ENCODE measurements at regions not wholly inside any gene's neighbourhood (a gene's known extent, or its start where the extent isn't known, plus 50 kb on each side); places are given as distances from the start of the nearest gene placed in this dataset.

DNA sequence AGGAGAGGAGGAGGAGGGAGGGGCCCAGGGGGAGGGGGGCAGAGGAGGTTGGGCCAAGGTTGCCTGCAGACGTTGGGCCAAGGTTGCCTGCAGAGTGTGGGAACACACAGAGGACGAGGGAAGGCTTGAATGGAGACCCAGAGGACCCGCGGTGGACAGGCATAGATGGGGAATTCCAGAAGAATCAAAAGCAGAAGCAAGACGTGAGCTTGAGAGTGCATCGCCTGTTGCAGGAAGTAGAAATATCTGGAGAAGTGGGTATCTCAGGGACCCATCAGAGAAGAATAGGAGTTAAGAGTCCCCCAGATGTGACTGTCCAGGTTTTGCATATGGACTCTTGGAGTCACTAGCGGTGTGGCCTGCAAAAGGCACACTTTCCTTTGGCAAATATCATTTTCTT is 670.2 kb downstream of the TBC1D22A start:
- no peak for DNase-seq (ENCODE audit: extremely low read depth, insufficient read length)
- Histone ChIP-seq H3K27me3 (replicated peaks; ENCODE audit: control insufficient read depth, insufficient read depth, low read length) (no peaks in the 10 kb centered on the region), H3K4me3 (replicated peaks; ENCODE audit: low read depth, low read length) (no peak overlapping the region), H3K36me3 (ENCODE audit: control insufficient read depth, insufficient read depth, low read length) (no peaks in the 10 kb centered on the region)
- TF ChIP-seq, protein P1, sequence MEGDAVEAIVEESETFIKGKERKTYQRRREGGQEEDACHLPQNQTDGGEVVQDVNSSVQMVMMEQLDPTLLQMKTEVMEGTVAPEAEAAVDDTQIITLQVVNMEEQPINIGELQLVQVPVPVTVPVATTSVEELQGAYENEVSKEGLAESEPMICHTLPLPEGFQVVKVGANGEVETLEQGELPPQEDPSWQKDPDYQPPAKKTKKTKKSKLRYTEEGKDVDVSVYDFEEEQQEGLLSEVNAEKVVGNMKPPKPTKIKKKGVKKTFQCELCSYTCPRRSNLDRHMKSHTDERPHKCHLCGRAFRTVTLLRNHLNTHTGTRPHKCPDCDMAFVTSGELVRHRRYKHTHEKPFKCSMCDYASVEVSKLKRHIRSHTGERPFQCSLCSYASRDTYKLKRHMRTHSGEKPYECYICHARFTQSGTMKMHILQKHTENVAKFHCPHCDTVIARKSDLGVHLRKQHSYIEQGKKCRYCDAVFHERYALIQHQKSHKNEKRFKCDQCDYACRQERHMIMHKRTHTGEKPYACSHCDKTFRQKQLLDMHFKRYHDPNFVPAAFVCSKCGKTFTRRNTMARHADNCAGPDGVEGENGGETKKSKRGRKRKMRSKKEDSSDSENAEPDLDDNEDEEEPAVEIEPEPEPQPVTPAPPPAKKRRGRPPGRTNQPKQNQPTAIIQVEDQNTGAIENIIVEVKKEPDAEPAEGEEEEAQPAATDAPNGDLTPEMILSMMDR (IDR thresholded peaks at IDR 0.05; ENCODE audit: insufficient read depth, low read length, poor library complexity, severe bottlenecking), result no peak

DNA sequence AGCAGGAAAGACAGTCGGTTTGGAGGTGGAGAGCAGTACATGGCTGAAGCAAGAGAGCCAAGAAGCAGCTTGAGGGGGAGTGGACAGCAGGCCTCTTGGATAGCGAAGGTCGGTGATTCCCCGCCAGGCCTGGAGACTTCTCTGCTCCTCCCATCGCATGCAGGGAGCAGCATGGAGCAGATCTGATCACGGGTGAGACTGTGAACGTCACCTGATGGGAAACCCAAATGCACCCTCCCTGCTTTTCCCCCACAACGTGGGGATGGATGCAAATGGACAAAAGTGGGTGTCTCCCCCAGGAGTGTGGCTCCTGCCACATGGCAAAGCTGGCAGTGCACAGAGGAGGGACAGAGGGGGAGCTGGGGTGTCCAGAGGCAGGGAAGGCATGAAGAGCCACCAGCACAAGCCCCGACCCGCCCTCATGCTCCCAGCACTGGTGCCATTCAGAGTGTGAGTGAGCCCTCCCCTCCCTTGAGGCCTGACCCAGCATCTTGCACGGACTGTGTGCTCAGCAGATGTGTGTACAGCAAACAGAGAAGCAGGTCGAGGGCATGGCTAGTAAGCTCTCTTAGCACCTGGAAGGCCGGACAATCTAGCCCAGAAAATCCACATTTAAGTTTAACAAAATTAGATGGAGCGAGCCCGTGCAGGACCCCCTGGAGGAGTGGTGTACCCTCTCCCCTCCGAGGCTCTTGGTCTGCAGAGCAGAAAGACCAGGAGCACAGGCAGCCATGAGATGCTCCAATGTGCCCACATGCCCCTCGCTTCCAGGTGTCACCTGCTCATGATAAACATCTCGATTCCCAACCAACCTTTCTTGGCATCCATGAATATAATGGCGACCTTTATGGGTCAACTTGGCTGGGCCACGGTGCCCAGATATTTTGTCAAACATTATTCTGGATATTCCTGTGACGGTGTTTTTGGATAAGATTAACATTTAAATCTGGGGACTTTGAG is 661.7 kb downstream of the TBC1D22A start:
- Histone ChIP-seq H3K4me3 (replicated peaks; ENCODE audit: low read depth, low read length) (no peak overlapping the region), H3K27me3 (replicated peaks; ENCODE audit: control insufficient read depth, insufficient read depth, low read length) (no peaks in the 10 kb centered on the region), H3K36me3 (ENCODE audit: control insufficient read depth, insufficient read depth, low read length) (no peaks in the 10 kb centered on the region)
- TF ChIP-seq, protein P1 (IDR thresholded peaks at IDR 0.05; ENCODE audit: insufficient read depth, low read length, poor library complexity, severe bottlenecking), result no peak
- no peak for DNase-seq (ENCODE audit: extremely low read depth, insufficient read length)

GRCh38 chr22:47423266-47423665 is 660.8 kb downstream of the TBC1D22A start:
- no peaks in the 10 kb centered on the region for H3K36me3 ChIP-seq (ENCODE audit: control insufficient read depth, insufficient read depth, low read length)
- DNase-seq (ENCODE audit: extremely low read depth, insufficient read length), result no peak
- TF ChIP-seq, protein P1 (IDR thresholded peaks at IDR 0.05; ENCODE audit: insufficient read depth, low read length, poor library complexity, severe bottlenecking), result no peak
- H3K4me3 ChIP-seq (replicated peaks; ENCODE audit: low read depth, low read length), result no peak overlapping the region
- H3K27me3 ChIP-seq (replicated peaks; ENCODE audit: control insufficient read depth, insufficient read depth, low read length), result no peaks in the 10 kb centered on the region

DNA sequence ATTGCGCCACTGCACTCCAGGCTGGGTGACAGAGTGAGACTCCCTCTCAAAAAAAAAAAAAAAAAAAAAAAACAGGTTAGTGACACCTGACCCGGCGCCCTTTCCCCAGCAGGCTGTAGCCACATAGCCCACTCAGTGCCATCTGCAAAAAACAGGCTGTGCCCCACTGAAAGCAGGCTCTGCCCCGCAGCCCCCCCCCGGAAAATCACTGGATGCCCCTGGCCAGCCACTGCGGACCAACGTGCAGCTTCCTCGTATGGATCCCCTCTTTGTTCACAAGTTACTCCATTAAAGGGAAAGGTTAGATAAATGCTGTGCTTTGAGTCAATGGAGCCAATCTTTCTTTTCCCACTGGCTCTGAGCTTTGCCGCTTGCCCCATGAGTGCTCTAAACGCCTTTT is 660.3 kb downstream of the TBC1D22A start:
- no peak overlapping the region for H3K4me3 ChIP-seq (replicated peaks; ENCODE audit: low read depth, low read length)
- no peak for DNase-seq (ENCODE audit: extremely low read depth, insufficient read length)
- no peaks in the 10 kb centered on the region for H3K27me3 ChIP-seq (replicated peaks; ENCODE audit: control insufficient read depth, insufficient read depth, low read length)
- no peaks in the 10 kb centered on the region for H3K36me3 ChIP-seq (ENCODE audit: control insufficient read depth, insufficient read depth, low read length)
- TF ChIP-seq, protein P1 (IDR thresholded peaks at IDR 0.05; ENCODE audit: insufficient read depth, low read length, poor library complexity, severe bottlenecking), result no peak

GRCh38 chr22:47421846-47422245 is 659.4 kb downstream of the TBC1D22A start:
- TF ChIP-seq, protein P1 (IDR thresholded peaks at IDR 0.05; ENCODE audit: insufficient read depth, low read length, poor library complexity, severe bottlenecking), result no peak
- Histone ChIP-seq H3K36me3 (ENCODE audit: control insufficient read depth, insufficient read depth, low read length) (no peaks in the 10 kb centered on the region), H3K27me3 (replicated peaks; ENCODE audit: control insufficient read depth, insufficient read depth, low read length) (no peaks in the 10 kb centered on the region), H3K4me3 (replicated peaks; ENCODE audit: low read depth, low read length) (no peak overlapping the region)
- no peak for DNase-seq (ENCODE audit: extremely low read depth, insufficient read length)
